ENCODE measurements at regions not wholly inside any gene's neighbourhood (a gene's known extent, or its start where the extent isn't known, plus 50 kb on each side); places are given as distances from the start of the nearest gene placed in this dataset.

- Histone ChIP-seq H3K27ac (no peak overlapping the region), H3K9me3 (ENCODE audit: control insufficient read depth, low read length) (no peaks in the 10 kb centered on the region), H3K27me3 (ENCODE audit: control insufficient read depth, insufficient read depth, low read length) (no peaks in the 10 kb centered on the region), H3K4me1 (no peaks in the 10 kb centered on the region), H2AFZ (no peak overlapping the region), H3K36me3 (ENCODE audit: control insufficient read depth, insufficient read depth, low read length) (no peaks in the 10 kb centered on the region), H3K9ac (no peak overlapping the region), H3K79me2 (no peaks in the 10 kb centered on the region), H3K4me3 (ENCODE audit: low read depth, low read length) (no peak overlapping the region), H3K4me2 (ENCODE audit: low read length) (no peak overlapping the region)
- TF ChIP-seq CTCF (IDR thresholded peaks at IDR 0.05), result no peak
Observed at GRCh38 chr2:70011786-70012185, 50.4 kb upstream of the ASPRV1 start.

GRCh38 chr2:70011335-70011734 is 49.9 kb upstream of the ASPRV1 start:
- Histone ChIP-seq H3K79me2 (no peaks in the 10 kb centered on the region), H3K4me3 (ENCODE audit: low read depth, low read length) (no peak overlapping the region), H3K4me2 (ENCODE audit: low read length) (no peak overlapping the region), H3K36me3 (ENCODE audit: control insufficient read depth, insufficient read depth, low read length) (no peaks in the 10 kb centered on the region), H3K9me3 (ENCODE audit: control insufficient read depth, low read length) (no peaks in the 10 kb centered on the region), H3K27ac (no peak overlapping the region), H2AFZ (no peak overlapping the region), H3K27me3 (ENCODE audit: control insufficient read depth, insufficient read depth, low read length) (no peaks in the 10 kb centered on the region), H3K9ac (no peak overlapping the region), H3K4me1 (no peaks in the 10 kb centered on the region)
- TF ChIP-seq CTCF (IDR thresholded peaks at IDR 0.05), result no peak

All from parathyroid adenoma (tissue), 2 donors.